22Rv1 (cell line): ENCODE measurements at regions not wholly inside any gene's neighbourhood (a gene's known extent, or its start where the extent isn't known, plus 50 kb on each side); places are given as distances from the start of the nearest gene placed in this dataset.

Experiments
- H3K27ac ChIP-seq: fragments of 450-650 bp; 2 replicates; pipeline ENCODE4 v1.5.1; 2017
- CTCF ChIP-seq: fragments of 450-650 bp; IDR thresholded peaks from 2 replicates; pipeline ENCODE4 v1.5.1; 2017; ENCODE audit warnings: mild to moderate bottlenecking
- ZFX ChIP-seq: fragments of 450-650 bp; IDR thresholded peaks from 2 replicates; pipeline ENCODE4 v1.6.1; 2017; ENCODE audit warnings: antibody characterized with exemption, borderline replicate concordance

GRCh38 chr6:146874278-146875018 lies 275.7 kb downstream of the ADGB start:
- no peak overlapping the region for H3K27ac ChIP-seq
- TF ChIP-seq ZFX = no peak
- TF ChIP-seq CTCF = no peak

GRCh38 chr6:146875927-146876270 lies 277.1 kb downstream of the ADGB start:
- TF ChIP-seq CTCF (no peak), ZFX (no peak)

GRCh38 chr6:146876271-146877151 lies 277.7 kb downstream of the ADGB start:
- TF ChIP-seq ZFX (no peak), CTCF (no peak)
- H3K27ac ChIP-seq = no peak overlapping the region

More at GRCh38 chr6:146875927-146876270, 277.1 kb downstream of the ADGB start:
- H3K27ac ChIP-seq = no peak overlapping the region

GRCh38 chr6:146878168-146878951 lies 279.6 kb downstream of the ADGB start:
- no peak overlapping the region for H3K27ac ChIP-seq
- no peak for TF ChIP-seq CTCF
- TF ChIP-seq ZFX = no peak

- no peak for TF ChIP-seq CTCF
- no peak for TF ChIP-seq ZFX
- no peak overlapping the region for H3K27ac ChIP-seq
Measured at GRCh38 chr6:146878952-146879340, 280.2 kb downstream of the ADGB start.

GRCh38 chr6:146879406-146880117 lies 280.8 kb downstream of the ADGB start:
- no peak for TF ChIP-seq ZFX
- TF ChIP-seq CTCF = no peak
- no peak overlapping the region for H3K27ac ChIP-seq
